ENCODE measurements at regions not wholly inside any gene's neighbourhood (a gene's known extent, or its start where the extent isn't known, plus 50 kb on each side); places are given as distances from the start of the nearest gene placed in this dataset.
"Not testable (repeated sequence)": the region's sequence is repeated elsewhere in the genome, so short reads cannot be mapped to it uniquely, and the experiment has no call there.

DNA sequence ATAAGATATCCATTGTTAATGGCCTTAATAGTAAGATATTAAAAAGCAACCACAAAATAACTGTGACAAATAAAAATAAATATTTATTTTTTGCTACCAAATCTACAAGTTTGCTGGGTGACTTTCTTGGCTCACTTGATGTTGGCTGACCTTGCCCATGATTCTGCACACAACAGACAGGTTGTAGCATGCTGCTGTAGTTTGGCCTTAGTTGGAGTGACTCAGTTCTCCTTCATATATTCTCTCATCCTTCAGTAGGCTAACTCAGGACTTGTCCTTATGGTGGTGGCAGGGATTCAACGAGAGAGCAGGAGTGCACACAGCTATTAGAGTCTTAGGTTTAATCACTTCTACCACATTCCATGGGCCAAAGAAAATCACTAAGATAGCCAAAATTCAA is 437.9 kb downstream of the MRPL39 start:
- Mint-ChIP-seq H3K36me3 (ENCODE audit: low read depth) (peaks cover 18% of the 10 kb centered on the region), H3K27ac (no peak overlapping the region), H3K27me3 (ENCODE audit: insufficient read depth, low read depth, poor library complexity) (no peaks in the 10 kb centered on the region), H3K4me3 (no peak overlapping the region), H3K9me3 (peaks cover 76% of the 10 kb centered on the region), H3K4me1 (no peaks in the 10 kb centered on the region)
- Histone ChIP-seq H4K20me1 (replicated peaks; ENCODE audit: insufficient read depth) (no peaks in the 10 kb centered on the region), H3K27ac (ENCODE audit: low read depth) (no peak overlapping the region), H3K79me2 (replicated peaks; ENCODE audit: insufficient read depth) (no peaks in the 10 kb centered on the region), H2AFZ (no peak overlapping the region), H3K27me3 (ENCODE audit: insufficient read depth) (no peaks in the 10 kb centered on the region), H3K4me2 (no peak overlapping the region), H3K4me3 (no peak overlapping the region), H3K4me1 (ENCODE audit: insufficient read depth) (no peaks in the 10 kb centered on the region), H3K9me2 (ENCODE audit: insufficient read depth) (peaks cover 18% of the 10 kb centered on the region), H3K36me3 (ENCODE audit: insufficient read depth) (peaks cover 9% of the 10 kb centered on the region), H3F3A (replicated peaks; ENCODE audit: low read depth) (no peaks in the 10 kb centered on the region)
- no peak for DNase-seq (ENCODE audit: low spot score)
- no peak for ATAC-seq
- TF ChIP-seq CREB1 (CRISPR knock-in tag; IDR thresholded peaks at IDR 0.05; ENCODE audit: low read depth) (no peak), REST (IDR thresholded peaks at IDR 0.05; ENCODE audit: unreplicated experiment) (no peak), EZH2 (IDR thresholded peaks at IDR 0.05; ENCODE audit: low read depth, unreplicated experiment) (no peak), NANOG (IDR thresholded peaks at IDR 0.05; ENCODE audit: borderline replicate concordance) (no peak), ZNF331 (CRISPR knock-in tag; IDR thresholded peaks at IDR 0.05; ENCODE audit: low read depth) (no peak), POLR2AphosphoS5 (IDR thresholded peaks at IDR 0.05; ENCODE audit: low read depth) (no peak)
- TF ChIP-seq, protein P1, sequence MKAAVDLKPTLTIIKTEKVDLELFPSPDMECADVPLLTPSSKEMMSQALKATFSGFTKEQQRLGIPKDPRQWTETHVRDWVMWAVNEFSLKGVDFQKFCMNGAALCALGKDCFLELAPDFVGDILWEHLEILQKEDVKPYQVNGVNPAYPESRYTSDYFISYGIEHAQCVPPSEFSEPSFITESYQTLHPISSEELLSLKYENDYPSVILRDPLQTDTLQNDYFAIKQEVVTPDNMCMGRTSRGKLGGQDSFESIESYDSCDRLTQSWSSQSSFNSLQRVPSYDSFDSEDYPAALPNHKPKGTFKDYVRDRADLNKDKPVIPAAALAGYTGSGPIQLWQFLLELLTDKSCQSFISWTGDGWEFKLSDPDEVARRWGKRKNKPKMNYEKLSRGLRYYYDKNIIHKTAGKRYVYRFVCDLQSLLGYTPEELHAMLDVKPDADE (IDR thresholded peaks at IDR 0.05), result no peak
- TF ChIP-seq, protein P2, sequence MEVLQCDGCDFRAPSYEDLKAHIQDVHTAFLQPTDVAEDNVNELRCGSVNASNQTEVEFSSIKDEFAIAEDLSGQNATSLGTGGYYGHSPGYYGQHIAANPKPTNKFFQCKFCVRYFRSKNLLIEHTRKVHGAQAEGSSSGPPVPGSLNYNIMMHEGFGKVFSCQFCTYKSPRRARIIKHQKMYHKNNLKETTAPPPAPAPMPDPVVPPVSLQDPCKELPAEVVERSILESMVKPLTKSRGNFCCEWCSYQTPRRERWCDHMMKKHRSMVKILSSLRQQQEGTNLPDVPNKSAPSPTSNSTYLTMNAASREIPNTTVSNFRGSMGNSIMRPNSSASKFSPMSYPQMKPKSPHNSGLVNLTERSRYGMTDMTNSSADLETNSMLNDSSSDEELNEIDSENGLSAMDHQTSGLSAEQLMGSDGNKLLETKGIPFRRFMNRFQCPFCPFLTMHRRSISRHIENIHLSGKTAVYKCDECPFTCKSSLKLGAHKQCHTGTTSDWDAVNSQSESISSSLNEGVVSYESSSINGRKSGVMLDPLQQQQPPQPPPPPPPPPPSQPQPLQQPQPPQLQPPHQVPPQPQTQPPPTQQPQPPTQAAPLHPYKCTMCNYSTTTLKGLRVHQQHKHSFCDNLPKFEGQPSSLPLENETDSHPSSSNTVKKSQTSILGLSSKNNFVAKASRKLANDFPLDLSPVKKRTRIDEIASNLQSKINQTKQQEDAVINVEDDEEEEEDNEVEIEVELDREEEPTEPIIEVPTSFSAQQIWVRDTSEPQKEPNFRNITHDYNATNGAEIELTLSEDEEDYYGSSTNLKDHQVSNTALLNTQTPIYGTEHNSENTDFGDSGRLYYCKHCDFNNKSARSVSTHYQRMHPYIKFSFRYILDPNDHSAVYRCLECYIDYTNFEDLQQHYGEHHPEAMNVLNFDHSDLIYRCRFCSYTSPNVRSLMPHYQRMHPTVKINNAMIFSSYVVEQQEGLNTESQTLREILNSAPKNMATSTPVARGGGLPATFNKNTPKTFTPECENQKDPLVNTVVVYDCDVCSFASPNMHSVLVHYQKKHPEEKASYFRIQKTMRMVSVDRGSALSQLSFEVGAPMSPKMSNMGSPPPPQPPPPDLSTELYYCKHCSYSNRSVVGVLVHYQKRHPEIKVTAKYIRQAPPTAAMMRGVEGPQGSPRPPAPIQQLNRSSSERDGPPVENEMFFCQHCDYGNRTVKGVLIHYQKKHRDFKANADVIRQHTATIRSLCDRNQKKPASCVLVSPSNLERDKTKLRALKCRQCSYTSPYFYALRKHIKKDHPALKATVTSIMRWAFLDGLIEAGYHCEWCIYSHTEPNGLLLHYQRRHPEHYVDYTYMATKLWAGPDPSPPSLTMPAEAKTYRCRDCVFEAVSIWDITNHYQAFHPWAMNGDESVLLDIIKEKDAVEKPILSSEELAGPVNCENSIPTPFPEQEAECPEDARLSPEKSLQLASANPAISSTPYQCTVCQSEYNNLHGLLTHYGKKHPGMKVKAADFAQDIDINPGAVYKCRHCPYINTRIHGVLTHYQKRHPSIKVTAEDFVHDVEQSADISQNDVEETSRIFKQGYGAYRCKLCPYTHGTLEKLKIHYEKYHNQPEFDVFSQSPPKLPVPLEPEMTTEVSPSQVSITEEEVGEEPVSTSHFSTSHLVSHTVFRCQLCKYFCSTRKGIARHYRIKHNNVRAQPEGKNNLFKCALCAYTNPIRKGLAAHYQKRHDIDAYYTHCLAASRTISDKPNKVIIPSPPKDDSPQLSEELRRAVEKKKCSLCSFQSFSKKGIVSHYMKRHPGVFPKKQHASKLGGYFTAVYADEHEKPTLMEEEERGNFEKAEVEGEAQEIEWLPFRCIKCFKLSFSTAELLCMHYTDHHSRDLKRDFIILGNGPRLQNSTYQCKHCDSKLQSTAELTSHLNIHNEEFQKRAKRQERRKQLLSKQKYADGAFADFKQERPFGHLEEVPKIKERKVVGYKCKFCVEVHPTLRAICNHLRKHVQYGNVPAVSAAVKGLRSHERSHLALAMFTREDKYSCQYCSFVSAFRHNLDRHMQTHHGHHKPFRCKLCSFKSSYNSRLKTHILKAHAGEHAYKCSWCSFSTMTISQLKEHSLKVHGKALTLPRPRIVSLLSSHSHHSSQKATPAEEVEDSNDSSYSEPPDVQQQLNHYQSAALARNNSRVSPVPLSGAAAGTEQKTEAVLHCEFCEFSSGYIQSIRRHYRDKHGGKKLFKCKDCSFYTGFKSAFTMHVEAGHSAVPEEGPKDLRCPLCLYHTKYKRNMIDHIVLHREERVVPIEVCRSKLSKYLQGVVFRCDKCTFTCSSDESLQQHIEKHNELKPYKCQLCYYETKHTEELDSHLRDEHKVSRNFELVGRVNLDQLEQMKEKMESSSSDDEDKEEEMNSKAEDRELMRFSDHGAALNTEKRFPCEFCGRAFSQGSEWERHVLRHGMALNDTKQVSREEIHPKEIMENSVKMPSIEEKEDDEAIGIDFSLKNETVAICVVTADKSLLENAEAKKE (CRISPR knock-in tag; IDR thresholded peaks at IDR 0.05), result no peak

DNA sequence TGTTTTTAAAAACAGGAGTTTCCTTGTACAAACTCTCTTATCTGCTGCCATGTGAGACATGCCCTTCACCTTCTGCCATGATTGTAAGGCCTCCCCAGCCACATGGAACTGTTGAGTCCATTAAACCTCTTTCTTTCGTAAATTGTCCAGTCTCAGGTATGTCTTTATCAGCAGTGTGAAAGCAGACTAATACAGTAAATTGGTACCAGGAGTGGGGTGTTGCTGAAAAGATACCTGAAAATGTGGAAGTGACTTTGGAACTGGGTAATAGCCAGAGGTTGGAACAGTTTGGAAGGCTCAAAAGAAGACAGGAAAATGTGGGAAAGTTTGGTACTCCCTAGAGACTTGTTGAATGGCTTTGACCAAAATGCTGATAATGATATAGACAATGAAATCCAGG is 440.4 kb downstream of the MRPL39 start:
- H2AFZ ChIP-seq; H3K27ac ChIP-seq (ENCODE audit: low read depth); H3K4me3 ChIP-seq; ATAC-seq; H3K4me2 ChIP-seq; H3K27me3 Mint-ChIP-seq (ENCODE audit: insufficient read depth, low read depth, poor library complexity); H3K27me3 ChIP-seq (ENCODE audit: insufficient read depth); H3F3A ChIP-seq (replicated peaks; ENCODE audit: low read depth); H3K4me1 Mint-ChIP-seq; H3K4me3 Mint-ChIP-seq; H3K79me2 ChIP-seq (replicated peaks; ENCODE audit: insufficient read depth); H3K36me3 ChIP-seq (ENCODE audit: insufficient read depth); DNase-seq (ENCODE audit: low spot score); H3K27ac Mint-ChIP-seq; H4K20me1 ChIP-seq (replicated peaks; ENCODE audit: insufficient read depth); H3K4me1 ChIP-seq (ENCODE audit: insufficient read depth): not testable (repeated sequence)
- peaks cover 18% of the 10 kb centered on the region for H3K9me2 ChIP-seq (ENCODE audit: insufficient read depth)
- Mint-ChIP-seq H3K9me3 (peaks cover 87% of the 10 kb centered on the region), H3K36me3 (ENCODE audit: low read depth) (peaks cover 18% of the 10 kb centered on the region)

Measured in GM23338 (cell line).